ENCODE measurements at regions not wholly inside any gene's neighbourhood (a gene's known extent, or its start where the extent isn't known, plus 50 kb on each side); places are given as distances from the start of the nearest gene placed in this dataset.

- H3K79me1 ChIP-seq (ENCODE audit: low read depth, low read length): no peaks in the 10 kb centered on the region
- WGBS, 2 experiments (ENCODE audit: extremely low coverage in 1 of 2, insufficient coverage in 1 of 2, insufficient read length in 1 of 2, insufficient replicate concordance in 2 of 2, low coverage in 1 of 2, low lambda C conversion rate in 2 of 2, missing lambda C conversion rate in 1 of 2): 93% methylated on average over 1 of the region's 1 CpG; no CpG with 5 or more reads in 1 of the 2 experiments
- no peak for FAIRE-seq
- no peak for TF ChIP-seq BACH1 (IDR thresholded peaks at IDR 0.05; ENCODE audit: low read length)
- TF ChIP-seq SP4 (IDR thresholded peaks at IDR 0.05; ENCODE audit: low read length): no peak
- TF ChIP-seq CEBPB (IDR thresholded peaks at IDR 0.05; ENCODE audit: low read depth, low read length): no peak
- TF ChIP-seq E2F6 (IDR thresholded peaks at IDR 0.05): no peak
- TF ChIP-seq SRF (IDR thresholded peaks at IDR 0.05; ENCODE audit: low read depth, low read length): no peak
- TF ChIP-seq ATF2 (IDR thresholded peaks at IDR 0.05; ENCODE audit: low read length): no peak
- no peak for TF ChIP-seq ZNF274 (IDR thresholded peaks at IDR 0.05; ENCODE audit: borderline replicate concordance, extremely low read depth, low read length)
- TF ChIP-seq ATF3 (IDR thresholded peaks at IDR 0.05; ENCODE audit: insufficient read depth, low read depth, low read length): no peak
- TF ChIP-seq TEAD4 (IDR thresholded peaks at IDR 0.05; ENCODE audit: low read depth, low read length): no peak
- no peak for TF ChIP-seq RAD21 (IDR thresholded peaks at IDR 0.05 in 1 of 2, conservative IDR thresholded peaks at IDR 0.05 in 1 of 2; ENCODE audit: low read depth in 2 of 2, low read length in 2 of 2)
- TF ChIP-seq KDM4A (IDR thresholded peaks at IDR 0.05; ENCODE audit: low read depth, low read length, severe bottlenecking): no peak
- TF ChIP-seq CBX8 (IDR thresholded peaks at IDR 0.05; ENCODE audit: borderline replicate concordance, low read depth, low read length): no peak
These were observed 238.9 kb downstream of the CYP26B1 start for GRCh38 chr2:71908798-71909197.

More at GRCh38 chr2:71908798-71909197, 238.9 kb downstream of the CYP26B1 start:
- ChIA-PET POLR2A (ENCODE audit: partially characterized antibody) (no interaction called here), CTCF (ENCODE audit: partially characterized antibody) (interaction anchor here (1.0 to 2.1 kb wide), 3 partner anchors 11 to 241 kb away, joined by 3 to 8 read pairs (median 3); no protein-coding TSS in a partner anchor)
- H3K23ac ChIP-seq (ENCODE audit: insufficient read length): no peak overlapping the region
- H3K9ac ChIP-seq (replicated peaks in 1 of 4; ENCODE audit: extremely low read depth in 1 of 4, low read depth in 3 of 4, low read length in 3 of 4): no peak overlapping the region
- no peak overlapping the region for H3K56ac ChIP-seq (replicated peaks; ENCODE audit: insufficient read length, low read depth, low read length)
- H3K27ac ChIP-seq (ENCODE audit: low read depth, low read length): no peak overlapping the region
- H2AK5ac ChIP-seq (ENCODE audit: low read depth, low read length): no peak overlapping the region
- no peak overlapping the region for H2BK15ac ChIP-seq (ENCODE audit: low read length)
- no peak overlapping the region for H4K91ac ChIP-seq (replicated peaks; ENCODE audit: insufficient read length, low read length)
- no peak overlapping the region for H3K4me2 ChIP-seq (ENCODE audit: insufficient read depth in 1 of 2, low read depth in 2 of 2, low read length in 2 of 2)
- H4K5ac ChIP-seq (ENCODE audit: insufficient read length, low read depth, low read length): no peak overlapping the region
- no peaks in the 10 kb centered on the region for H3K79me2 ChIP-seq (ENCODE audit: control insufficient read depth in 1 of 2, insufficient read depth in 2 of 2, low read length in 2 of 2)
- H3K4ac ChIP-seq (replicated peaks; ENCODE audit: insufficient read length, low read depth, low read length): no peak overlapping the region
- no peak overlapping the region for H4K8ac ChIP-seq (ENCODE audit: extremely low read depth, insufficient read depth, low read length)
- no peaks in the 10 kb centered on the region for H3K4me1 ChIP-seq (replicated peaks in 1 of 4; ENCODE audit: control insufficient read depth in 3 of 4, insufficient read depth in 4 of 4, low read length in 3 of 4)
- DNase-seq (ENCODE audit: low read depth in 1 of 2, low spot score in 2 of 2): no peak
- H2BK12ac ChIP-seq (ENCODE audit: low read depth, low read length): no peak overlapping the region
- no peaks in the 10 kb centered on the region for H3K23me2 ChIP-seq (ENCODE audit: low read depth, low read length)
- no peak overlapping the region for H3K18ac ChIP-seq (ENCODE audit: extremely low read depth, low read length)
- H3K4me3 ChIP-seq (ENCODE audit: extremely low read depth in 1 of 4, insufficient read depth in 2 of 4, low read depth in 3 of 4, low read length in 4 of 4): no peak overlapping the region
- H2BK20ac ChIP-seq (ENCODE audit: low read length): no peak overlapping the region
- no peak overlapping the region for H2AFZ ChIP-seq (ENCODE audit: low read length)
- H3K9me3 ChIP-seq (ENCODE audit: insufficient read depth in 2 of 2, low read depth in 1 of 2, low read length in 1 of 2): peaks cover 3 to 15% of the 10 kb centered on the region in 2 experiments; a peak in 2 of 4 replicates
- no peaks in the 10 kb centered on the region for H3K36me3 ChIP-seq (ENCODE audit: control insufficient read depth in 2 of 4, insufficient read depth in 4 of 4, low read length in 3 of 4)
- no peaks in the 10 kb centered on the region for H4K20me1 ChIP-seq (replicated peaks in 1 of 2; ENCODE audit: control insufficient read depth in 1 of 2, insufficient read depth in 2 of 2, low read length in 2 of 2)
- no peak overlapping the region for H3K14ac ChIP-seq (ENCODE audit: insufficient read length)
- H3K27me3 ChIP-seq (replicated peaks in 1 of 4; ENCODE audit: control insufficient read depth in 3 of 4, extremely low read depth in 1 of 4, insufficient read depth in 3 of 4, low read length in 3 of 4): no peaks in the 10 kb centered on the region
- H2BK5ac ChIP-seq (ENCODE audit: low read depth, low read length): no peak overlapping the region
- no peak overlapping the region for H2BK120ac ChIP-seq (replicated peaks; ENCODE audit: low read depth, low read length)
